ENCODE measurements at regions not wholly inside any gene's neighbourhood (a gene's known extent, or its start where the extent isn't known, plus 50 kb on each side); places are given as distances from the start of the nearest gene placed in this dataset.

GRCh38 chr22:27477171-27477570, 324.4 kb downstream of the MN1 start:
- no peak overlapping the region for H3K4me3 Mint-ChIP-seq
- no peak overlapping the region for H3K18ac ChIP-seq (ENCODE audit: insufficient read length, low read depth, low read length)
- no peaks in the 10 kb centered on the region for H3K79me1 ChIP-seq (ENCODE audit: insufficient read depth, low read depth, low read length, poor library complexity, severe bottlenecking)
- H3K79me2 ChIP-seq (ENCODE audit: insufficient read depth, low read length), result no peaks in the 10 kb centered on the region
- H2BK120ac ChIP-seq (ENCODE audit: low read depth, low read length, poor library complexity, severe bottlenecking), result no peak overlapping the region
- H3K4me2 ChIP-seq (ENCODE audit: insufficient read depth, insufficient read length, low read length), result no peak overlapping the region
- no peak overlapping the region for H2AK5ac ChIP-seq (ENCODE audit: insufficient read length, low read length)
- H3K27ac ChIP-seq (ENCODE audit: insufficient read length, low read depth, low read length), result no peak overlapping the region
- peaks cover 57 to 75% of the 10 kb centered on the region in 2 experiments for H3K4me1 Mint-ChIP-seq
- TF ChIP-seq CTCF (conservative IDR thresholded peaks at IDR 0.05), result no peak
- no peak overlapping the region for H2BK12ac ChIP-seq (ENCODE audit: insufficient read length, low read depth, low read length)
- H4K20me1 ChIP-seq (ENCODE audit: control insufficient read depth, insufficient read depth, insufficient read length), result no peaks in the 10 kb centered on the region
- no peak for DNase-seq
- no peak overlapping the region for H2AFZ ChIP-seq (ENCODE audit: low read length)
- H4K91ac ChIP-seq (ENCODE audit: insufficient read length, low read depth, low read length), result no peak overlapping the region
- no peak overlapping the region for H4K5ac ChIP-seq (ENCODE audit: insufficient read length, low read depth, low read length)
- H3K14ac ChIP-seq (ENCODE audit: insufficient read depth, low read length), result no peak overlapping the region
- peaks cover 17% of the 10 kb centered on the region; the same call in 1 of the 2 replicates for H3K4me1 ChIP-seq (ENCODE audit: insufficient read depth, low read length)
- no peaks in the 10 kb centered on the region for H3K23me2 ChIP-seq (ENCODE audit: insufficient read length, low read depth, low read length, poor library complexity, severe bottlenecking)
- H2BK20ac ChIP-seq (ENCODE audit: low read depth, low read length, poor library complexity, severe bottlenecking), result no peak overlapping the region
- H3K23ac ChIP-seq (ENCODE audit: insufficient read length, low read depth, low read length), result no peak overlapping the region
- peaks cover 0 to 3% of the 10 kb centered on the region in 2 experiments; a peak in 1 of 5 replicates for H3K9me3 Mint-ChIP-seq
- no peaks in the 10 kb centered on the region for H3K9me3 ChIP-seq (ENCODE audit: control insufficient read depth, low read depth, low read length)
- no peak overlapping the region for H2BK15ac ChIP-seq (ENCODE audit: low read depth, low read length)
- H3K9ac ChIP-seq (ENCODE audit: extremely low read depth, insufficient read length, low read length), result no peak overlapping the region
- H3K27me3 ChIP-seq (ENCODE audit: insufficient read depth, low read length), result no peaks in the 10 kb centered on the region
- H4K8ac ChIP-seq (replicated peaks; ENCODE audit: insufficient read length, low read depth, low read length), result no peak overlapping the region
- H3T11ph ChIP-seq (ENCODE audit: low read length), result no peak overlapping the region
- H3K56ac ChIP-seq (ENCODE audit: insufficient read length, low read depth, low read length), result no peak overlapping the region
- H2BK5ac ChIP-seq (ENCODE audit: insufficient read length, low read length), result no peak overlapping the region
- peaks cover 0 to 4% (median 0%) of the 10 kb centered on the region in 3 experiments; a peak in 3 of 7 replicates for H3K36me3 Mint-ChIP-seq (ENCODE audit: insufficient read depth in 1 of 3, low read depth in 3 of 3)
- no CpG with 5 or more reads among the region's 7 CpGs for WGBS (ENCODE audit: extremely low coverage, insufficient read length, low lambda C conversion rate)
- H3K27me3 Mint-ChIP-seq (ENCODE audit: low read depth), result peaks cover 28% of the 10 kb centered on the region
- H3K4ac ChIP-seq (ENCODE audit: low read depth, low read length), result no peak overlapping the region
- H3K27ac Mint-ChIP-seq, result no peak overlapping the region
